HepG2 (cell line): ENCODE measurements at regions not wholly inside any gene's neighbourhood (a gene's known extent, or its start where the extent isn't known, plus 50 kb on each side); places are given as distances from the start of the nearest gene placed in this dataset.

Experiments
- ATAC-seq: fragments of 200-7000 bp; cut with Tn5 transposase; 3 replicates; pipeline ENCODE4 v1.9.1; 2020; ENCODE audit warnings: mild to moderate bottlenecking, moderate library complexity
- BruUV-seq: library from RNA; stranded (reverse); fragments of 400-500 nt; replicated peaks from 2 replicates; lab custom pipeline; 2021; lab: Mats Ljungman, UMichigan
- CTCF ChIA-PET: fragments of 300-600 bp; formaldehyde crosslinking; extraction: SDS; loops from one replicate; lab custom pipeline; 2021; ENCODE audit warnings: low total read pairs, inconsistent platforms, low intra/inter-chr PET ratio; lab: Yijun Ruan, JAX
- POLR2A ChIA-PET: fragments of 350-600 bp; sonication (Branson Sonifier 250); formaldehyde crosslinking; loops from one replicate; lab custom pipeline; 2020; ENCODE audit warnings: antibody characterized with exemption, inconsistent platforms; lab: Yijun Ruan, JAX
- DNase-seq: peaks from one replicate; pipeline ENCODE4 v3.0.0-alpha.2; 2015; ENCODE audit warnings: low spot score
- FAIRE-seq: peaks from 3 replicates; lab custom pipeline; 2011; peaks lifted over from hg19 to GRCh38; lab: Jason Lieb, UNC
- H2AFZ ChIP-seq: one replicate; pipeline ENCODE4 v1.6.1; 2011; ENCODE audit warnings: low read length, inconsistent platforms
- H3K27ac ChIP-seq: fragments of 300-600 bp; 3 replicates; pipeline ENCODE4 v1.8.0; 2011; ENCODE audit warnings: mixed run types, mild to moderate bottlenecking, mixed read lengths, low read length, inconsistent platforms; ENCODE audit not compliant: insufficient read depth; ENCODE audit errors: extremely low read length
- H3K27me3 ChIP-seq, 2 experiments: fragments of 200-600 bp in 1 of 2; 2 replicates in 1 of 2; 3 replicates in 1 of 2; pipeline versions ENCODE4 v1.6.0 to v1.8.0; 2011; ENCODE audit warnings: low read length in 2 of 2, mild to moderate bottlenecking in 2 of 2, moderate library complexity in 2 of 2, inconsistent platforms in 1 of 2; ENCODE audit not compliant: insufficient read depth in 2 of 2, control insufficient read depth in 1 of 2
- H3K36me3 ChIP-seq, 2 experiments: fragments of 200-600 bp in 1 of 2; replicated peaks in 1 of 2; 2 replicates in 1 of 2; 3 replicates in 1 of 2; pipeline versions ENCODE4 v1.5.1 to v1.8.0; 2011; ENCODE audit warnings: low read length in 2 of 2, inconsistent platforms in 1 of 2; ENCODE audit not compliant: insufficient read depth in 2 of 2, control insufficient read depth in 1 of 2
- H3K4me1 ChIP-seq: 2 replicates; pipeline ENCODE4 v1.5.1; 2012; ENCODE audit warnings: low read length, inconsistent platforms; ENCODE audit not compliant: insufficient read depth
- H3K4me2 ChIP-seq: 2 replicates; pipeline ENCODE4 v1.6.0; 2011; ENCODE audit warnings: low read depth, low read length, inconsistent platforms
- H3K4me3 ChIP-seq, 3 experiments: fragments of 200-600 bp in 1 of 3; sonication (generic), shearing (Covaris generic) in 1 of 3; replicated peaks in 1 of 3; 2 replicates each; pipeline ENCODE4 v1.5.1; 2011 to 2016; ENCODE audit warnings: low read length in 3 of 3, inconsistent platforms in 2 of 3, low read depth in 2 of 3, mild to moderate bottlenecking in 2 of 3, control low read depth in 1 of 3, mixed read lengths in 1 of 3; ENCODE audit not compliant: insufficient read depth in 1 of 3
- H3K79me2 ChIP-seq: one replicate; pipeline ENCODE4 v1.6.1; 2011; ENCODE audit warnings: low read length, inconsistent platforms; ENCODE audit not compliant: insufficient read depth
- H3K9ac ChIP-seq: 2 replicates; pipeline ENCODE4 v1.6.0; 2011; ENCODE audit warnings: mild to moderate bottlenecking, low read depth, low read length, inconsistent platforms; ENCODE audit not compliant: insufficient read depth
- H3K9me3 ChIP-seq: 2 replicates; pipeline ENCODE4 v1.5.1; 2012; ENCODE audit warnings: mild to moderate bottlenecking, low read length
- H4K20me1 ChIP-seq: 2 replicates; pipeline ENCODE4 v1.6.0; 2011; ENCODE audit warnings: inconsistent platforms, mild to moderate bottlenecking, low read length, moderate library complexity; ENCODE audit not compliant: insufficient read depth
- CENPX ChIP-seq: sonication (generic); formaldehyde crosslinking; IDR thresholded peaks from 2 replicates; pipeline ENCODE4 v1.9.0; 2021; ENCODE audit warnings: mild to moderate bottlenecking, missing genetic modification reagents, moderate library complexity
- ERF ChIP-seq: IDR thresholded peaks from 2 replicates; pipeline ENCODE4 v1.6.1; 2018; ENCODE audit warnings: missing biosample characterization, missing genetic modification reagents
- KMT2A ChIP-seq: sonication (generic); formaldehyde crosslinking; IDR thresholded peaks from 2 replicates; pipeline ENCODE4 v1.4.0; 2020; ENCODE audit warnings: missing genetic modification reagents
- ZFP90 ChIP-seq: sonication (generic); formaldehyde crosslinking; IDR thresholded peaks from 2 replicates; pipeline ENCODE4 v1.8.0; 2022; ENCODE audit warnings: missing genetic modification reagents, mild to moderate bottlenecking, inconsistent platforms, borderline replicate concordance
- ZNF547 ChIP-seq: sonication (generic); formaldehyde crosslinking; IDR thresholded peaks from 2 replicates; pipeline ENCODE4 v1.5.1; 2020; ENCODE audit warnings: mild to moderate bottlenecking, missing genetic modification reagents
- WGBS: methylation state at CpG from one replicate; pipeline ENCODE4 v1.1.6; 2017; ENCODE audit warnings: low lambda C conversion rate; 5-methylcytosine and 5-hydroxymethylcytosine counted together
- in situ Hi-C: cut with HindIII; loops from 2 replicates; pipeline ENCODE4 v1.10.0; 2017; ENCODE audit warnings: low pct_unique_long_range_greater_than_20kb; ENCODE audit not compliant: extremely low pct_ligation_motif_present
- intact Hi-C: fragments of 100-400 bp; cut with micrococcal nuclease; formaldehyde crosslinking; loops from one replicate; pipeline ENCODE4 v1.10.0; 2022; ENCODE audit not compliant: unreplicated experiment
- TF ChIP-seq, protein P1 (sequence below): IDR thresholded peaks from 2 replicates; pipeline ENCODE4 v1.6.1; 2016; ENCODE audit warnings: missing biosample characterization, missing genetic modification reagents, low read depth
- TF ChIP-seq, protein P2 (sequence below): sonication (generic); formaldehyde crosslinking; IDR thresholded peaks from 2 replicates; pipeline ENCODE4 v1.4.0; 2020; ENCODE audit warnings: mild to moderate bottlenecking, missing genetic modification reagents
- TF ChIP-seq, protein P3 (sequence below): sonication (generic); formaldehyde crosslinking; IDR thresholded peaks from 2 replicates; pipeline ENCODE4 v1.5.0; 2020; ENCODE audit warnings: mild to moderate bottlenecking, missing genetic modification reagents
- TF ChIP-seq, protein P4 (sequence below): sonication (generic); IDR thresholded peaks from 2 replicates; pipeline ENCODE4 v1.6.1; 2016; ENCODE audit warnings: low read depth, borderline replicate concordance
- TF ChIP-seq, protein P5 (sequence below): sonication (generic); formaldehyde crosslinking; IDR thresholded peaks from one replicate; pipeline ENCODE4 v1.5.1; 2020; ENCODE audit warnings: mild to moderate bottlenecking, missing genetic modification reagents; ENCODE audit errors: not compliant biosample characterization

DNA sequence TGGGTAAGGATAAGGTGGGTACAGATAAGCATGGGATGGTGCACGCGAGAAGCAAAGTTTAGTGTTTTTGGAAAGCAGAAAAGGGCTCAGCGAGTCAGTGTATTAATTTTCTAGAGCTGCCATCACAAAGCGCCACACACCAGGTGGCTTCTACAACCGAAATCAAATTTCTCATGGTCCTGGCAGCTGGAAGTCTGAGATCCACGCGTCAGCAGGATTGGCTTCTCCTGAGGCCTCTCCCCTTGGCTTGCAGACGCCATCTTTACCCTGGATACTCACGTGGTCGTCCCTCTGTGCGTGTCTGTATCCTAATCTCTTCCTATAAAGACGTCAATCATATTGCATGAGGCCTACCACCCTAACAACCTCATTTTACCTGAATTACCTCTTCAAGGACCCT lies 51.5 kb upstream of the USP29 start:
- Histone ChIP-seq H3K4me2 (no peak overlapping the region), H3K4me1 (peaks cover 32% of the 10 kb centered on the region), H3K9ac (no peak overlapping the region), H2AFZ (no peak overlapping the region), H3K27ac (no peak overlapping the region), H3K36me3 (no peaks in the 10 kb centered on the region), H3K4me3 (no peak overlapping the region), H3K9me3 (peaks cover 4% of the 10 kb centered on the region; the same call in 1 of the 2 replicates), H3K27me3 (no peaks in the 10 kb centered on the region), H4K20me1 (no peaks in the 10 kb centered on the region), H3K79me2 (no peaks in the 10 kb centered on the region)
- DNase-seq (no peak), FAIRE-seq (no peak), ATAC-seq (no peak; the same call in 2 of the 3 replicates)
- no TSS peak for BruUV-seq
- in situ Hi-C loops (loop anchor here (10.0 kb wide), 1 partner anchor 234 kb away; no protein-coding TSS in a partner anchor), intact Hi-C loops (no loop called here)
- CTCF ChIA-PET, result interaction anchor here (0.9 kb wide), 1 partner anchor 320 kb away, joined by 3 read pairs; no protein-coding TSS in a partner anchor
- POLR2A ChIA-PET, result interaction anchor here (1.5 to 2.1 kb wide), 2 partner anchors 227 to 229 kb away, joined by 5 to 18 read pairs; partner anchors contain the start of genes PEG3 and ZIM2
- WGBS, result 85% methylated on average over 12 of the region's 12 CpGs
- TF ChIP-seq KMT2A (CRISPR knock-in tag), result no peak
- TF ChIP-seq, protein P1, sequence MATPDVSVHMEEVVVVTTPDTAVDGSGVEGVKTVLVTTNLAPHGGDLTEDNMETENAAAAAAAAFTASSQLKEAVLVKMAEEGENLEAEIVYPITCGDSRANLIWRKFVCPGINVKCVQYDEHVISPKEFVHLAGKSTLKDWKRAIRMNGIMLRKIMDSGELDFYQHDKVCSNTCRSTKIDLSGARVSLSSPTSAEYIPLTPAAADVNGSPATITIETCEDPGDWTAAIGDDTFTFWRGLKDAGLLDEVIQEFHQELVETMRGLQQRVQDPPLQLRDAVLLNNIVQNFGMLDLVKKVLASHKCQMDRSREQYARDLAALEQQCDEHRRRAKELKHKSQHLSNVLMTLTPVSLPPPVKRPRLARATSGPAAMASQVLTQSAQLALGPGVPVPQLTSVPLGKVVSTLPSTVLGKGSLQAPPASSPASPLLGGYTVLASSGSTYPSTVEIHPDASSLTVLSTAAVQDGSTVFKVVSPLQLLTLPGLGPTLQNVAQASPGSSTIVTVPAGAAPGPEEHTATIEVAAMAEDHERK (CRISPR knock-in tag), result no peak
- TF ChIP-seq ZNF547, result no peak
- TF ChIP-seq CENPX (CRISPR knock-in tag), result no peak
- TF ChIP-seq, protein P2, sequence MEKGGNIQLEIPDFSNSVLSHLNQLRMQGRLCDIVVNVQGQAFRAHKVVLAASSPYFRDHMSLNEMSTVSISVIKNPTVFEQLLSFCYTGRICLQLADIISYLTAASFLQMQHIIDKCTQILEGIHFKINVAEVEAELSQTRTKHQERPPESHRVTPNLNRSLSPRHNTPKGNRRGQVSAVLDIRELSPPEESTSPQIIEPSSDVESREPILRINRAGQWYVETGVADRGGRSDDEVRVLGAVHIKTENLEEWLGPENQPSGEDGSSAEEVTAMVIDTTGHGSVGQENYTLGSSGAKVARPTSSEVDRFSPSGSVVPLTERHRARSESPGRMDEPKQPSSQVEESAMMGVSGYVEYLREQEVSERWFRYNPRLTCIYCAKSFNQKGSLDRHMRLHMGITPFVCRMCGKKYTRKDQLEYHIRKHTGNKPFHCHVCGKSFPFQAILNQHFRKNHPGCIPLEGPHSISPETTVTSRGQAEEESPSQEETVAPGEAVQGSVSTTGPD (CRISPR knock-in tag), result no peak
- no peak for TF ChIP-seq ERF (CRISPR knock-in tag)
- TF ChIP-seq, protein P3, sequence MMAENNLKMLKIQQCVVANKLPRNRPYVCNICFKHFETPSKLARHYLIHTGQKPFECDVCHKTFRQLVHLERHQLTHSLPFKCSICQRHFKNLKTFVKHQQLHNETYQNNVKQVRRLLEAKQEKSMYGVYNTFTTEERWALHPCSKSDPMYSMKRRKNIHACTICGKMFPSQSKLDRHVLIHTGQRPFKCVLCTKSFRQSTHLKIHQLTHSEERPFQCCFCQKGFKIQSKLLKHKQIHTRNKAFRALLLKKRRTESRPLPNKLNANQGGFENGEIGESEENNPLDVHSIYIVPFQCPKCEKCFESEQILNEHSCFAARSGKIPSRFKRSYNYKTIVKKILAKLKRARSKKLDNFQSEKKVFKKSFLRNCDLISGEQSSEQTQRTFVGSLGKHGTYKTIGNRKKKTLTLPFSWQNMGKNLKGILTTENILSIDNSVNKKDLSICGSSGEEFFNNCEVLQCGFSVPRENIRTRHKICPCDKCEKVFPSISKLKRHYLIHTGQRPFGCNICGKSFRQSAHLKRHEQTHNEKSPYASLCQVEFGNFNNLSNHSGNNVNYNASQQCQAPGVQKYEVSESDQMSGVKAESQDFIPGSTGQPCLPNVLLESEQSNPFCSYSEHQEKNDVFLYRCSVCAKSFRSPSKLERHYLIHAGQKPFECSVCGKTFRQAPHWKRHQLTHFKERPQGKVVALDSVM (CRISPR knock-in tag), result no peak
- no peak for TF ChIP-seq ZFP90
- TF ChIP-seq, protein P4, sequence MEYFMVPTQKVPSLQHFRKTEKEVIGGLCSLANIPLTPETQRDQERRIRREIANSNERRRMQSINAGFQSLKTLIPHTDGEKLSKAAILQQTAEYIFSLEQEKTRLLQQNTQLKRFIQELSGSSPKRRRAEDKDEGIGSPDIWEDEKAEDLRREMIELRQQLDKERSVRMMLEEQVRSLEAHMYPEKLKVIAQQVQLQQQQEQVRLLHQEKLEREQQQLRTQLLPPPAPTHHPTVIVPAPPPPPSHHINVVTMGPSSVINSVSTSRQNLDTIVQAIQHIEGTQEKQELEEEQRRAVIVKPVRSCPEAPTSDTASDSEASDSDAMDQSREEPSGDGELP, result no peak
- TF ChIP-seq, protein P5, sequence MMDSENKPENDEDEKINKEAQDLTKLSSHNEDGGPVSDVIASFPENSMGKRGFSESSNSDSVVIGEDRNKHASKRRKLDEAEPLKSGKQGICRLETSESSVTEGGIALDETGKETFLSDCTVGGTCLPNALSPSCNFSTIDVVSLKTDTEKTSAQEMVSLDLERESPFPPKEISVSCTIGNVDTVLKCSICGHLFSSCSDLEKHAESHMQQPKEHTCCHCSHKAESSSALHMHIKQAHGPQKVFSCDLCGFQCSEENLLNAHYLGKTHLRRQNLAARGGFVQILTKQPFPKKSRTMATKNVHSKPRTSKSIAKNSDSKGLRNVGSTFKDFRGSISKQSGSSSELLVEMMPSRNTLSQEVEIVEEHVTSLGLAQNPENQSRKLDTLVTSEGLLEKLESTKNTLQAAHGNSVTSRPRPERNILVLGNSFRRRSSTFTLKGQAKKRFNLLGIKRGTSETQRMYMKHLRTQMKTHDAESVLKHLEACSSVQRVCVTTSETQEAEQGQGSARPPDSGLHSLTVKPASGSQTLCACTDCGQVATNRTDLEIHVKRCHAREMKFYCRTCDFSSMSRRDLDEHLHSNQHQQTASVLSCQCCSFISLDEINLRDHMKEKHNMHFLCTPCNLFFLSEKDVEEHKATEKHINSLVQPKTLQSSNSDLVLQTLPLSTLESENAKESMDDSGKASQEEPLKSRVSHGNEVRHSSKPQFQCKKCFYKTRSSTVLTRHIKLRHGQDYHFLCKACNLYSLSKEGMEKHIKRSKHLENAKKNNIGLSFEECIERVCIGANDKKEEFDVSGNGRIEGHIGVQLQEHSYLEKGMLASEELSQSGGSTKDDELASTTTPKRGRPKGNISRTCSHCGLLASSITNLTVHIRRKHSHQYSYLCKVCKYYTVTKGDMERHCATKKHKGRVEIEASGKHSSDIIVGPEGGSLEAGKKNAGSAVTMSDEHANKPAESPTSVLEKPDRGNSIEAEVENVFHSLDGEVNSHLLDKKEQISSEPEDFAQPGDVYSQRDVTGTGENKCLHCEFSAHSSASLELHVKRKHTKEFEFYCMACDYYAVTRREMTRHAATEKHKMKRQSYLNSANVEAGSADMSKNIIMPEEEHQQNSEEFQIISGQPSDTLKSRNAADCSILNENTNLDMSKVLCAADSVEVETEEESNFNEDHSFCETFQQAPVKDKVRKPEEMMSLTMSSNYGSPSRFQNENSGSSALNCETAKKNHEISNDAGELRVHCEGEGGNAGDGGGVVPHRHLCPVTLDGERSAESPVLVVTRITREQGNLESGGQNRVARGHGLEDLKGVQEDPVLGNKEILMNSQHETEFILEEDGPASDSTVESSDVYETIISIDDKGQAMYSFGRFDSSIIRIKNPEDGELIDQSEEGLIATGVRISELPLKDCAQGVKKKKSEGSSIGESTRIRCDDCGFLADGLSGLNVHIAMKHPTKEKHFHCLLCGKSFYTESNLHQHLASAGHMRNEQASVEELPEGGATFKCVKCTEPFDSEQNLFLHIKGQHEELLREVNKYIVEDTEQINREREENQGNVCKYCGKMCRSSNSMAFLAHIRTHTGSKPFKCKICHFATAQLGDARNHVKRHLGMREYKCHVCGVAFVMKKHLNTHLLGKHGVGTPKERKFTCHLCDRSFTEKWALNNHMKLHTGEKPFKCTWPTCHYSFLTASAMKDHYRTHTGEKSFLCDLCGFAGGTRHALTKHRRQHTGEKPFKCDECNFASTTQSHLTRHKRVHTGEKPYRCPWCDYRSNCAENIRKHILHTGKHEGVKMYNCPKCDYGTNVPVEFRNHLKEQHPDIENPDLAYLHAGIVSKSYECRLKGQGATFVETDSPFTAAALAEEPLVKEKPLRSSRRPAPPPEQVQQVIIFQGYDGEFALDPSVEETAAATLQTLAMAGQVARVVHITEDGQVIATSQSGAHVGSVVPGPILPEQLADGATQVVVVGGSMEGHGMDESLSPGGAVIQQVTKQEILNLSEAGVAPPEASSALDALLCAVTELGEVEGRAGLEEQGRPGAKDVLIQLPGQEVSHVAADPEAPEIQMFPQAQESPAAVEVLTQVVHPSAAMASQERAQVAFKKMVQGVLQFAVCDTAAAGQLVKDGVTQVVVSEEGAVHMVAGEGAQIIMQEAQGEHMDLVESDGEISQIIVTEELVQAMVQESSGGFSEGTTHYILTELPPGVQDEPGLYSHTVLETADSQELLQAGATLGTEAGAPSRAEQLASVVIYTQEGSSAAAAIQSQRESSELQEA, result no peak
